Thyroid gland (tissue), 4 donors: ENCODE measurements at regions not wholly inside any gene's neighbourhood (a gene's known extent, or its start where the extent isn't known, plus 50 kb on each side); places are given as distances from the start of the nearest gene placed in this dataset.

Experiments
- DNase-seq, 2 donors: peaks; one replicate each; pipeline ENCODE4 v3.0.0-alpha.2; 2019
- H3K27ac ChIP-seq, 3 donors: fragments of 200-600 bp; sonication (generic); 1 replicate in 2 of 3; 2 replicates in 1 of 3; pipeline ENCODE4 v1.5.1; 2016 to 2019; ENCODE audit warnings: mild to moderate bottlenecking in 1 of 3, moderate library complexity in 1 of 3
- H3K27me3 ChIP-seq: fragments of 200-600 bp; sonication (generic); one replicate; pipeline ENCODE4 v1.5.1; 2019
- H3K36me3 ChIP-seq, 2 donors: fragments of 200-600 bp; sonication (generic); one replicate each; pipeline ENCODE4 v1.5.1; 2016 to 2019
- H3K4me1 ChIP-seq, 2 donors: fragments of 200-600 bp; sonication (generic); one replicate each; pipeline ENCODE4 v1.5.1; 2017 to 2019
- H3K4me3 ChIP-seq, 3 donors: fragments of 200-600 bp; sonication (generic); replicated peaks in 1 of 3; 1 replicate in 2 of 3; 2 replicates in 1 of 3; pipeline ENCODE4 v1.5.1; 2016; ENCODE audit warnings: mild to moderate bottlenecking in 1 of 3
- H3K9me3 ChIP-seq: fragments of 200-600 bp; sonication (generic); one replicate; pipeline ENCODE4 v1.5.1; 2017
- CTCF ChIP-seq, 6 experiments: fragments of 200-600 bp in 3 of 6; fragments of 450-650 bp in 3 of 6; sonication (generic) in 3 of 6; IDR thresholded peaks; one replicate each; pipeline ENCODE4 v1.5.1; 2016 to 2019; ENCODE audit warnings: antibody characterized with exemption in 6 of 6, mild to moderate bottlenecking in 2 of 6, inconsistent platforms in 1 of 6, moderate library complexity in 1 of 6
- POLR2A ChIP-seq, 2 donors: fragments of 450-650 bp; IDR thresholded peaks; one replicate each; pipeline ENCODE4 v1.6.1; 2017; ENCODE audit warnings: antibody characterized with exemption in 2 of 2, mild to moderate bottlenecking in 2 of 2, moderate library complexity in 1 of 2
- WGBS, 2 donors: methylation state at CpG; one replicate each; pipeline ENCODE4 v1.1.5; 2017; 5-methylcytosine and 5-hydroxymethylcytosine counted together
- intact Hi-C: fragments of 100-400 bp; cut with DNase I; formaldehyde crosslinking; loops from one replicate; pipeline ENCODE4 v1.15.1; 2023

- no peak overlapping the region for H3K27ac ChIP-seq
- no peaks in the 10 kb centered on the region for H3K36me3 ChIP-seq
- H3K4me1 ChIP-seq: no peaks in the 10 kb centered on the region
- intact Hi-C loops: no loop called here
- TF ChIP-seq CTCF (IDR thresholded peaks at IDR 0.05) (no peak), POLR2A (IDR thresholded peaks at IDR 0.05) (no peak)
- no peak for DNase-seq
- no peaks in the 10 kb centered on the region for H3K9me3 ChIP-seq
- H3K4me3 ChIP-seq: no peak overlapping the region
- H3K27me3 ChIP-seq: no peaks in the 10 kb centered on the region
These were observed 810.0 kb upstream of the NEGR1 start for GRCh38 chr1:73092383-73092782.

GRCh38 chr1:73066866-73067265 lies 784.5 kb upstream of the NEGR1 start:
- Histone ChIP-seq H3K27me3 (no peaks in the 10 kb centered on the region), H3K27ac (no peak overlapping the region), H3K4me1 (no peaks in the 10 kb centered on the region), H3K36me3 (no peaks in the 10 kb centered on the region), H3K4me3 (no peak overlapping the region), H3K9me3 (no peaks in the 10 kb centered on the region)
- DNase-seq: no peak
- intact Hi-C loops: no loop called here
- no peak for TF ChIP-seq CTCF (IDR thresholded peaks at IDR 0.05)
- no peak for TF ChIP-seq POLR2A (IDR thresholded peaks at IDR 0.05)
- WGBS, 2 donors: 35 to 51% methylated on average over 3 of the region's 3 CpGs

- no peak for DNase-seq
- 22 to 23% methylated on average over 9 of the region's 9 CpGs for WGBS, 2 donors
- TF ChIP-seq CTCF (IDR thresholded peaks at IDR 0.05) (no peak), POLR2A (IDR thresholded peaks at IDR 0.05) (no peak)
- H3K27ac ChIP-seq: no peak overlapping the region
- H3K4me1 ChIP-seq: no peaks in the 10 kb centered on the region
- no peak overlapping the region for H3K4me3 ChIP-seq
- no peaks in the 10 kb centered on the region for H3K27me3 ChIP-seq
- intact Hi-C loops: no loop called here
- no peaks in the 10 kb centered on the region for H3K9me3 ChIP-seq
- no peaks in the 10 kb centered on the region for H3K36me3 ChIP-seq
These were observed 783.2 kb upstream of the NEGR1 start for GRCh38 chr1:73065339-73066041.

GRCh38 chr1:73056826-73057225 lies 774.5 kb upstream of the NEGR1 start:
- TF ChIP-seq CTCF (IDR thresholded peaks at IDR 0.05): no peak
- no peak for TF ChIP-seq POLR2A (IDR thresholded peaks at IDR 0.05)
- WGBS, 2 donors: 0 to 44% methylated on average over 1 of the region's 1 CpG
- Histone ChIP-seq H3K27me3 (no peaks in the 10 kb centered on the region), H3K4me1 (no peaks in the 10 kb centered on the region), H3K4me3 (no peak overlapping the region), H3K27ac (no peak overlapping the region), H3K9me3 (no peaks in the 10 kb centered on the region), H3K36me3 (no peaks in the 10 kb centered on the region)
- intact Hi-C loops: no loop called here
- DNase-seq: no peak

GRCh38 chr1:73044241-73045036 lies 762.1 kb upstream of the NEGR1 start:
- Histone ChIP-seq H3K4me1 (no peaks in the 10 kb centered on the region), H3K9me3 (no peaks in the 10 kb centered on the region), H3K36me3 (no peaks in the 10 kb centered on the region), H3K27ac (no peak overlapping the region), H3K27me3 (no peaks in the 10 kb centered on the region), H3K4me3 (no peak overlapping the region)
- DNase-seq: peak in 1 of 2 donors; percentile 3
- 66 to 79% methylated on average over 3 to 4 of the region's 4 CpGs for WGBS, 2 donors
- intact Hi-C loops: no loop called here
- no peak for TF ChIP-seq CTCF (IDR thresholded peaks at IDR 0.05)
